ENCODE measurements at regions not wholly inside any gene's neighbourhood (a gene's known extent, or its start where the extent isn't known, plus 50 kb on each side); places are given as distances from the start of the nearest gene placed in this dataset.

- TF ChIP-seq JUN (IDR thresholded peaks at IDR 0.05; ENCODE audit: borderline replicate concordance, insufficient read depth, insufficient read length, low read depth) (no peak), MYC (IDR thresholded peaks at IDR 0.05; ENCODE audit: low read depth, low read length) (no peak), POLR2A (IDR thresholded peaks at IDR 0.05; ENCODE audit: low read depth, low read length) (no peak), EZH2 (IDR thresholded peaks at IDR 0.05; ENCODE audit: borderline replicate concordance, low read depth, low read length, severe bottlenecking) (no peak), POLR2AphosphoS5 (IDR thresholded peaks at IDR 0.05; ENCODE audit: insufficient read depth, low read depth, low read length) (no peak), MAX (IDR thresholded peaks at IDR 0.05; ENCODE audit: insufficient read depth, insufficient read length) (no peak), CTCF (IDR thresholded peaks at IDR 0.05; ENCODE audit: extremely low read depth in 1 of 2, insufficient read depth in 1 of 2, low read depth in 1 of 2, low read length in 2 of 2) (no peak), FOS (IDR thresholded peaks at IDR 0.05; ENCODE audit: borderline replicate concordance, insufficient read depth, low read length) (no peak)
- no peak overlapping the region for H3K4me3 ChIP-seq (replicated peaks in 1 of 3; ENCODE audit: insufficient read depth in 1 of 3, low read depth in 1 of 3, low read length in 3 of 3)
- no peak overlapping the region for H3K9ac ChIP-seq (replicated peaks; ENCODE audit: extremely low read depth, insufficient read depth, low read length)
- intact Hi-C loops (cut with micrococcal nuclease) (no loop called here), dilution Hi-C loops (cut with MboI; ENCODE audit: extremely low pct_ligation_motif_present, low sequenced_read_pairs) (no loop called here)
- ChIA-PET POLR2A (no interaction called here), CTCF (no interaction called here)
- H3K27me3 ChIP-seq (ENCODE audit: control insufficient read depth in 2 of 2, insufficient read depth in 2 of 2, low read length in 2 of 2): no peaks in the 10 kb centered on the region
- H3K79me2 ChIP-seq (ENCODE audit: control insufficient read depth, insufficient read depth, low read length): no peaks in the 10 kb centered on the region
- H3K36me3 ChIP-seq (ENCODE audit: control insufficient read depth in 2 of 2, extremely low read depth in 1 of 2, insufficient read depth in 2 of 2, low read length in 2 of 2): no peaks in the 10 kb centered on the region
- peaks cover 2% of the 10 kb centered on the region for H3K9me3 ChIP-seq (replicated peaks; ENCODE audit: control insufficient read depth, insufficient read depth, low read length)
- no peak for FAIRE-seq
- no peaks in the 10 kb centered on the region for H3K9me1 ChIP-seq (replicated peaks; ENCODE audit: control insufficient read depth, extremely low read depth, insufficient read depth, low read length)
- no peaks in the 10 kb centered on the region for H4K20me1 ChIP-seq (replicated peaks; ENCODE audit: control insufficient read depth, extremely low read depth, insufficient read depth, low read length)
- H3K4me1 ChIP-seq (ENCODE audit: control insufficient read depth, extremely low read depth, insufficient read depth, low read length): no peaks in the 10 kb centered on the region
- DNase-seq (ENCODE audit: low read depth, low spot score): no peak
- H2AFZ ChIP-seq (ENCODE audit: low read depth, low read length): no peak overlapping the region
- H3K4me2 ChIP-seq (ENCODE audit: insufficient read depth, low read length): no peak overlapping the region
- BruUV-seq (replicated peaks): no TSS peak
- H3K27ac ChIP-seq (ENCODE audit: insufficient read depth, low read depth, low read length): no peak overlapping the region
Observed at GRCh38 chr9:80417211-80417773, 845.5 kb downstream of the TLE4 start.
